ENCODE measurements at regions not wholly inside any gene's neighbourhood (a gene's known extent, or its start where the extent isn't known, plus 50 kb on each side); places are given as distances from the start of the nearest gene placed in this dataset.

- no peak for TF ChIP-seq EZH2 (IDR thresholded peaks at IDR 0.05; ENCODE audit: borderline replicate concordance, low read length)
- TF ChIP-seq, protein P1, sequence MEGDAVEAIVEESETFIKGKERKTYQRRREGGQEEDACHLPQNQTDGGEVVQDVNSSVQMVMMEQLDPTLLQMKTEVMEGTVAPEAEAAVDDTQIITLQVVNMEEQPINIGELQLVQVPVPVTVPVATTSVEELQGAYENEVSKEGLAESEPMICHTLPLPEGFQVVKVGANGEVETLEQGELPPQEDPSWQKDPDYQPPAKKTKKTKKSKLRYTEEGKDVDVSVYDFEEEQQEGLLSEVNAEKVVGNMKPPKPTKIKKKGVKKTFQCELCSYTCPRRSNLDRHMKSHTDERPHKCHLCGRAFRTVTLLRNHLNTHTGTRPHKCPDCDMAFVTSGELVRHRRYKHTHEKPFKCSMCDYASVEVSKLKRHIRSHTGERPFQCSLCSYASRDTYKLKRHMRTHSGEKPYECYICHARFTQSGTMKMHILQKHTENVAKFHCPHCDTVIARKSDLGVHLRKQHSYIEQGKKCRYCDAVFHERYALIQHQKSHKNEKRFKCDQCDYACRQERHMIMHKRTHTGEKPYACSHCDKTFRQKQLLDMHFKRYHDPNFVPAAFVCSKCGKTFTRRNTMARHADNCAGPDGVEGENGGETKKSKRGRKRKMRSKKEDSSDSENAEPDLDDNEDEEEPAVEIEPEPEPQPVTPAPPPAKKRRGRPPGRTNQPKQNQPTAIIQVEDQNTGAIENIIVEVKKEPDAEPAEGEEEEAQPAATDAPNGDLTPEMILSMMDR (IDR thresholded peaks at IDR 0.05; ENCODE audit: low read length), result no peak
Measured at GRCh38 chr21:34311561-34312330, 52.1 kb upstream of the KCNE2 start.
